Endothelial cell of umbilical vein (primary cell): ENCODE measurements at regions not wholly inside any gene's neighbourhood (a gene's known extent, or its start where the extent isn't known, plus 50 kb on each side); places are given as distances from the start of the nearest gene placed in this dataset.

Experiments used
- EZH2 ChIP-seq: IDR thresholded peaks from 2 replicates; pipeline ENCODE4 v1.6.1; 2012; ENCODE audit warnings: borderline replicate concordance, low read depth, mild to moderate bottlenecking, moderate library complexity, low read length, inconsistent platforms; ENCODE audit not compliant: severe bottlenecking
- GATA2 ChIP-seq: IDR thresholded peaks from 2 replicates; pipeline ENCODE4 v1.7.0; 2011; ENCODE audit warnings: low read depth, mild to moderate bottlenecking, moderate library complexity, mixed read lengths, low read length; ENCODE audit not compliant: insufficient read length, insufficient read depth
- MYC ChIP-seq: IDR thresholded peaks from one replicate; pipeline ENCODE4 v1.6.1; 2011; ENCODE audit warnings: mild to moderate bottlenecking, low read depth, low read length
- POLR2A ChIP-seq: IDR thresholded peaks from 2 replicates; pipeline ENCODE4 v1.6.1; 2012; ENCODE audit warnings: low read depth, mild to moderate bottlenecking, control low read depth, low read length
- POLR2AphosphoS5 ChIP-seq: IDR thresholded peaks from 2 replicates; pipeline ENCODE4 v1.6.1; 2012; ENCODE audit warnings: low read depth, mild to moderate bottlenecking, control low read depth, low read length, moderate library complexity; ENCODE audit not compliant: insufficient read depth
- TF ChIP-seq, protein P1 (sequence below), 2 donors: IDR thresholded peaks; 1 replicate in 1 of 2; 2 replicates in 1 of 2; pipeline ENCODE4 v1.5.1; 2011; ENCODE audit warnings: low read length in 2 of 2, mild to moderate bottlenecking in 2 of 2, moderate library complexity in 2 of 2, control low read depth in 1 of 2, inconsistent platforms in 1 of 2, low read depth in 1 of 2; ENCODE audit not compliant: insufficient read depth in 1 of 2; ENCODE audit errors: extremely low read depth in 1 of 2

DNA sequence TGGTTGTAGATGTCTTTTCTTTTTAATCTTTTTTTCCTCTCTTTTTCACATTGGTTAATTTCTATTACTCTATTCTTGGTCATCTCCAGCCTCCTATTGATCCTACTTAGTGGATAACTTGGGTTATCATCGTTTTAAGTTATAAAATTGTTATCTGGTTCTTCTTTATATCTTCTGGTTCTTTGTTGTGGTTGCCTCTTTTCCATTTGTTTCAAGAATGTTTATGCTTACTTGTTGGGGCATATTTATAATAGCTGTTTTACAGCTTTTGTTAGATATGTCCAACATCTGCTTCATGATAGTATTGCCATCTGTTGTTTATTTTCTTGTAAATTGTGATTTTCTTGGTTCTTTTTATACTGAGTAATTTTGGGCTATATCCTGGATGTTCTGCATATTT is 1429.6 kb downstream of the TBC1D22A start:
- TF ChIP-seq, protein P1, sequence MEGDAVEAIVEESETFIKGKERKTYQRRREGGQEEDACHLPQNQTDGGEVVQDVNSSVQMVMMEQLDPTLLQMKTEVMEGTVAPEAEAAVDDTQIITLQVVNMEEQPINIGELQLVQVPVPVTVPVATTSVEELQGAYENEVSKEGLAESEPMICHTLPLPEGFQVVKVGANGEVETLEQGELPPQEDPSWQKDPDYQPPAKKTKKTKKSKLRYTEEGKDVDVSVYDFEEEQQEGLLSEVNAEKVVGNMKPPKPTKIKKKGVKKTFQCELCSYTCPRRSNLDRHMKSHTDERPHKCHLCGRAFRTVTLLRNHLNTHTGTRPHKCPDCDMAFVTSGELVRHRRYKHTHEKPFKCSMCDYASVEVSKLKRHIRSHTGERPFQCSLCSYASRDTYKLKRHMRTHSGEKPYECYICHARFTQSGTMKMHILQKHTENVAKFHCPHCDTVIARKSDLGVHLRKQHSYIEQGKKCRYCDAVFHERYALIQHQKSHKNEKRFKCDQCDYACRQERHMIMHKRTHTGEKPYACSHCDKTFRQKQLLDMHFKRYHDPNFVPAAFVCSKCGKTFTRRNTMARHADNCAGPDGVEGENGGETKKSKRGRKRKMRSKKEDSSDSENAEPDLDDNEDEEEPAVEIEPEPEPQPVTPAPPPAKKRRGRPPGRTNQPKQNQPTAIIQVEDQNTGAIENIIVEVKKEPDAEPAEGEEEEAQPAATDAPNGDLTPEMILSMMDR (IDR thresholded peaks at IDR 0.05; ENCODE audit: extremely low read depth in 1 of 2, insufficient read depth in 1 of 2, low read depth in 1 of 2, low read length in 2 of 2): no peak
- TF ChIP-seq POLR2AphosphoS5 (no peak), GATA2 (no peak), POLR2A (no peak), MYC (no peak), EZH2 (no peak)
